Activated T-cell treated with anti-CD3 and anti-CD28 coated beads for 24 hours (primary cell): ENCODE measurements at regions not wholly inside any gene's neighbourhood (a gene's known extent, or its start where the extent isn't known, plus 50 kb on each side); places are given as distances from the start of the nearest gene placed in this dataset.
A peak's percentile ranks its signal among the peaks of the same experiment; 100 is the strongest.
"Not testable (repeated sequence)": the region's sequence is repeated elsewhere in the genome, so short reads cannot be mapped to it uniquely, and the experiment has no call there.

Experiments
- DNase-seq: peaks from one replicate; pipeline ENCODE4 v3.0.0-alpha.2; 2020; ENCODE audit warnings: low read depth

GRCh38 chr12:92425165-92425564 is 277.6 kb upstream of the PLEKHG7 start:
- DNase-seq, result no peak

- no peak for DNase-seq
These were observed 278.5 kb upstream of the PLEKHG7 start for GRCh38 chr12:92424338-92424737.

- DNase-seq, result no peak
These were observed 276.1 kb upstream of the BTG1 start for GRCh38 chr12:92421701-92422100.

- DNase-seq, result no peak
These were observed 275.4 kb upstream of the BTG1 start for GRCh38 chr12:92421042-92421441.

- DNase-seq, result no peak
These were observed 273.6 kb upstream of the BTG1 start for GRCh38 chr12:92419201-92419600.

GRCh38 chr12:92418381-92418780 is 272.7 kb upstream of the BTG1 start:
- DNase-seq, result no peak

- DNase-seq, result no peak
These were observed 271.7 kb upstream of the BTG1 start for GRCh38 chr12:92417373-92417772.

GRCh38 chr12:92416385-92416812 is 270.8 kb upstream of the BTG1 start:
- no peak for DNase-seq

GRCh38 chr12:92414170-92415070 is 268.8 kb upstream of the BTG1 start:
- no peak for DNase-seq

GRCh38 chr12:92413286-92413685 is 267.6 kb upstream of the BTG1 start:
- DNase-seq, result no peak

- no peak for DNase-seq
These were observed 267.2 kb upstream of the BTG1 start for GRCh38 chr12:92412856-92413255.

GRCh38 chr12:92411687-92412086 is 266.0 kb upstream of the BTG1 start:
- DNase-seq, result no peak

- no peak for DNase-seq
These were observed 262.6 kb upstream of the BTG1 start for GRCh38 chr12:92408072-92408900.

- not testable (repeated sequence) for DNase-seq
These were observed 260.9 kb upstream of the BTG1 start for GRCh38 chr12:92406404-92407070.

GRCh38 chr12:92405801-92406251 is 260.2 kb upstream of the BTG1 start:
- DNase-seq, result peak; percentile 20

- no peak for DNase-seq
These were observed 259.3 kb upstream of the BTG1 start for GRCh38 chr12:92404921-92405320.

GRCh38 chr12:92404259-92404894 is 258.7 kb upstream of the BTG1 start:
- no peak for DNase-seq

- DNase-seq, result peak; percentile 60
These were observed 257.8 kb upstream of the BTG1 start for GRCh38 chr12:92403210-92404175.

- no peak for DNase-seq
These were observed 256.8 kb upstream of the BTG1 start for GRCh38 chr12:92402415-92402814.

GRCh38 chr12:92400006-92400405 is 254.4 kb upstream of the BTG1 start:
- DNase-seq, result no peak
